BLaER1 treated with 17β-estradiol and CSF1 and Interleukin-3, amounts not matched to agents 10 nM and 100 nM (cell line): ENCODE measurements at regions not wholly inside any gene's neighbourhood (a gene's known extent, or its start where the extent isn't known, plus 50 kb on each side); places are given as distances from the start of the nearest gene placed in this dataset.
"Not testable (repeated sequence)": the region's sequence is repeated elsewhere in the genome, so short reads cannot be mapped to it uniquely, and the experiment has no call there.

Experiments used
- H3K27ac ChIP-seq, 11 experiments: shearing (Covaris generic); formaldehyde crosslinking; 2 replicates each; pipeline ENCODE4 v1.8.1; 2022
- H3K27me3 ChIP-seq, 11 experiments: shearing (Covaris generic); formaldehyde crosslinking; 2 replicates each; pipeline ENCODE4 v1.8.1; 2022
- H3K36me3 ChIP-seq, 11 experiments: shearing (Covaris generic); formaldehyde crosslinking; 2 replicates each; pipeline ENCODE4 v1.8.1; 2022
- H3K4me1 ChIP-seq, 10 experiments: shearing (Covaris generic); formaldehyde crosslinking; 2 replicates each; pipeline ENCODE4 v1.8.1; 2022
- H3K4me2 ChIP-seq, 11 experiments: shearing (Covaris generic); formaldehyde crosslinking; 2 replicates each; pipeline ENCODE4 v1.8.1; 2022
- H3K4me3 ChIP-seq, 10 experiments: shearing (Covaris generic); formaldehyde crosslinking; 2 replicates each; pipeline ENCODE4 v1.8.1; 2022
- H3K9ac ChIP-seq, 11 experiments: shearing (Covaris generic); formaldehyde crosslinking; 2 replicates each; pipeline ENCODE4 v1.8.1; 2022
- H3K9me3 ChIP-seq, 11 experiments: shearing (Covaris generic); formaldehyde crosslinking; replicated peaks in 1 of 11; 2 replicates each; pipeline ENCODE4 v1.8.1; 2022
- H4K20me1 ChIP-seq, 11 experiments: shearing (Covaris generic); formaldehyde crosslinking; 2 replicates each; pipeline ENCODE4 v1.8.1; 2022
- Cebpa-rat ChIP-seq, 11 experiments: shearing (Covaris generic); IDR thresholded peaks; 2 replicates each; pipeline ENCODE4 v1.8.1; 2022

DNA sequence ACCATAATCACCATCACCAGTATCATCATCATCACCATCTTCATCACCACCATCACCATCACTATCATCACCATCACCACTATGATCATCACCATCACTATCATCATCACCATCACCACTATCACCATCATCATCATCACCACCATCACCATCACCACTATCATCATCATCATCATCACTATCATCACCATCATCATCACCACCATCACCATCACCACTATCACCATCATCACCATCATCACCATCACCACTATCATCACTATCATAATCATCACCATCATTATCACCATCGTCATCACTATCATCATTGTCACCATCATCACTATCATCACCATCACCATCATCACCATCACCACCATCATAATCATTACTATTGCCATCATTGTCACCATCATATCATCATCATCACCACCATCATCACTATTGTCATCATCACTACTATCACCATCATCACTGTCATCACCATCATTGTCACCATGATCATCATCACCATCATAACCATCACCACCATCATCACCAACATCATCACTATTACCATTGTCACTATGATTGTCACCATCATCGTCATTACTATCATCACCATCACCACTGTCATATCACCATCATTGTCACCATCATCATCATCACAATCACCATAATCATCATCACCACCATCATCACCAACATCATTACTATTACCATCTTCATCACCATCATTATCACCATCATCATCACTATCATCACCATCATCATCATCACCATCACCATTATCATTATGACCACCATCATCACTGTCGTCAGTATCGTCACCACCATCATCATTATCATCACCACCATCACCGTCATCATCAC is 154.7 kb downstream of the ACTR3B start:
- H3K27ac ChIP-seq: no peak overlapping the region
- TF ChIP-seq Cebpa-rat (IDR thresholded peaks at IDR 0.05): no peak
- H3K9me3 ChIP-seq: peaks cover 0 to 13% (median 1%) of the 10 kb centered on the region in 11 experiments; a peak in 8 of 22 replicates
- H3K9ac ChIP-seq: no peak overlapping the region
- no peaks in the 10 kb centered on the region for H3K27me3 ChIP-seq
- no peaks in the 10 kb centered on the region for H3K36me3 ChIP-seq
- H3K4me3 ChIP-seq: no peak overlapping the region
- H3K4me1 ChIP-seq: no peaks in the 10 kb centered on the region
- H3K4me2 ChIP-seq: no peak overlapping the region
- no peaks in the 10 kb centered on the region for H4K20me1 ChIP-seq

GRCh38 chr7:152914845-152915102 is 155.2 kb downstream of the ACTR3B start:
- not testable (repeated sequence) for H3K4me2 ChIP-seq, H3K36me3 ChIP-seq, H3K4me1 ChIP-seq, H3K9ac ChIP-seq, H3K27me3 ChIP-seq, H4K20me1 ChIP-seq, H3K4me3 ChIP-seq, H3K27ac ChIP-seq
- peaks cover 4 to 19% (median 7%) of the 10 kb centered on the region in 11 experiments; a peak in 15 of 22 replicates for H3K9me3 ChIP-seq

- TF ChIP-seq Cebpa-rat (IDR thresholded peaks at IDR 0.05): no peak
- Histone ChIP-seq H3K36me3 (no peaks in the 10 kb centered on the region), H3K27me3 (no peaks in the 10 kb centered on the region), H4K20me1 (no peaks in the 10 kb centered on the region), H3K4me1 (no peaks in the 10 kb centered on the region), H3K9me3 (peaks cover 29 to 56% (median 43%) of the 10 kb centered on the region in 11 experiments), H3K4me3 (no peak overlapping the region), H3K4me2 (no peak overlapping the region), H3K27ac (no peak overlapping the region), H3K9ac (no peak overlapping the region)
Observed at GRCh38 chr7:152922318-152923081, 162.9 kb downstream of the ACTR3B start.

DNA sequence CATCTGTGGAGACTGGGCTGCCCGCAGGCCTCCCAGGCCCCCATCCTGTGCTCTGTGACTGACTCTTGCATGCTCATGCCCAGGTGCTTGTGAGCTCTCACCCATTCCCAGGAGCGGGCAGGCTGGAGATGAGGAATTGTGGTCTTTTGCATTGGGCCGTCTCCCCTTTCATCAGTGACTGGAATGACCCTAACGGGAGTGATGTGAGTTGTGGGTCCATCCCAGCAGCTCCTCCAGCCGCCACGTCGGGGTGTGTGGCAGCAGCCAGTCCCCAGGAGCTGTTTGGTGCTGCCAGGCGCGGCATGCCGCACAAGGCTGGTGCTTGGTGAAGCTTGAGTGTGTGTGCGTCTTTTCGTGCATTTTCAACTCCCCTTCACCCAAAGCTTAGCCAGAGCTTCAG is 164.2 kb downstream of the ACTR3B start:
- Histone ChIP-seq H3K27me3 (no peaks in the 10 kb centered on the region), H3K36me3 (no peaks in the 10 kb centered on the region), H3K4me2 (no peak overlapping the region), H3K4me3 (no peak overlapping the region), H3K27ac (no peak overlapping the region), H4K20me1 (no peaks in the 10 kb centered on the region), H3K9ac (no peak overlapping the region), H3K9me3 (peaks cover 29 to 49% (median 39%) of the 10 kb centered on the region in 11 experiments), H3K4me1 (no peaks in the 10 kb centered on the region)
- no peak for TF ChIP-seq Cebpa-rat (IDR thresholded peaks at IDR 0.05)

- no peak overlapping the region for H3K27ac ChIP-seq
- H3K9ac ChIP-seq: no peak overlapping the region
- H3K4me1 ChIP-seq: no peaks in the 10 kb centered on the region
- H3K4me2 ChIP-seq: no peak overlapping the region
- no peaks in the 10 kb centered on the region for H3K36me3 ChIP-seq
- no peaks in the 10 kb centered on the region for H4K20me1 ChIP-seq
- no peak for TF ChIP-seq Cebpa-rat (IDR thresholded peaks at IDR 0.05)
- H3K9me3 ChIP-seq: peaks cover 29 to 46% (median 41%) of the 10 kb centered on the region in 11 experiments
- H3K27me3 ChIP-seq: no peaks in the 10 kb centered on the region
- H3K4me3 ChIP-seq: no peak overlapping the region
Observed at GRCh38 chr7:152924238-152924637, 164.7 kb downstream of the ACTR3B start.

GRCh38 chr7:152924826-152925411 is 165.4 kb downstream of the ACTR3B start:
- no peak overlapping the region for H3K27ac ChIP-seq
- no peaks in the 10 kb centered on the region for H3K36me3 ChIP-seq
- H3K4me2 ChIP-seq: no peak overlapping the region
- no peaks in the 10 kb centered on the region for H3K4me1 ChIP-seq
- no peaks in the 10 kb centered on the region for H3K27me3 ChIP-seq
- TF ChIP-seq Cebpa-rat (IDR thresholded peaks at IDR 0.05): no peak
- peaks cover 27 to 46% (median 41%) of the 10 kb centered on the region in 11 experiments for H3K9me3 ChIP-seq
- no peak overlapping the region for H3K9ac ChIP-seq
- H3K4me3 ChIP-seq: no peak overlapping the region
- no peaks in the 10 kb centered on the region for H4K20me1 ChIP-seq

DNA sequence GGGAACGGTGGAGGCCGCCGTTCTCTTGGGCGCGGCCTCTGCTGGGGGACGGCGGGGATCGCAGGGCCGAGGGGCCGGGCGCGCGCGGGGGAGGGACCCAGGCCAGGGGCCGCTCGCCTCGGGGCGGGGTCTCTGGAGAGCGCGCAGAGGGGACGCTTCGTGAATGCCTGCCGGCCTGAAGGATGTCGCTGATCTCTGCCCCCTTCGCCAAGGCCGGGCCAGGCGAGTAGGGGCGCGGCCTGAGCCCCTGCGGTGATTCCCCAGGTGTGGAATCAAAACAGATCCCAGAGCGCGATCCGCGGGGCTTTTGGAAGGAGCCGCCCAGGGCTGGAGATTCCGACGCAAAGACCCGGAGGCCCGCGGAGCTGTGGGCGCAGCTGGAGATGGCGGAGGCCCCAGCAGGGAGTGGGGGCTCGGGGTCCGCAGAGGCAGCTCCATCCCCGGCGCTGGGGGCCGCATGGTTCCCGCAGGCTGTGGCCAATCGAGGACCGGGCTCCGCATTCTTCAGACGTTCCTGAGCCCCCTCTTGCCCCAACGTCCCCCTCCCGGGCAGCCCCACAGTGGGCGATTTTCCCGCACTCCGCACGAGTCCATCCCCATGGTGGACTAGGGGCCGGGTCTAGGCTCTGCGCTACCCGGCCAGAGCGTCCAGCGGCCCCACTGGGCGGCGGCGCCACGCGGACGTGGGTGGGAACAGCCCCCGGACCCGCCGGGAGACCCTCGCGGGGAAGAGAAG is 166.0 kb downstream of the ACTR3B start:
- no peak for TF ChIP-seq Cebpa-rat (IDR thresholded peaks at IDR 0.05)
- no peaks in the 10 kb centered on the region for H3K36me3 ChIP-seq
- H3K27me3 ChIP-seq: no peaks in the 10 kb centered on the region
- H3K4me2 ChIP-seq: no peak overlapping the region
- peaks cover 20 to 46% (median 38%) of the 10 kb centered on the region in 11 experiments for H3K9me3 ChIP-seq
- H3K4me3 ChIP-seq: no peak overlapping the region
- H3K27ac ChIP-seq: no peak overlapping the region
- no peaks in the 10 kb centered on the region for H4K20me1 ChIP-seq
- H3K9ac ChIP-seq: no peak overlapping the region
- no peaks in the 10 kb centered on the region for H3K4me1 ChIP-seq

- Histone ChIP-seq H4K20me1 (no peaks in the 10 kb centered on the region), H3K9ac (no peak overlapping the region), H3K4me3 (no peak overlapping the region), H3K4me1 (no peaks in the 10 kb centered on the region), H3K4me2 (no peak overlapping the region), H3K36me3 (no peaks in the 10 kb centered on the region), H3K9me3 (peaks cover 10 to 29% (median 22%) of the 10 kb centered on the region in 11 experiments; a peak in 19 of 22 replicates), H3K27ac (no peak overlapping the region), H3K27me3 (no peaks in the 10 kb centered on the region)
- TF ChIP-seq Cebpa-rat (IDR thresholded peaks at IDR 0.05): no peak
Observed at GRCh38 chr7:152931633-152932032, 172.1 kb downstream of the ACTR3B start.

- Histone ChIP-seq H4K20me1 (no peaks in the 10 kb centered on the region), H3K27ac (no peak overlapping the region), H3K4me2 (no peak overlapping the region), H3K9ac (no peak overlapping the region), H3K4me3 (no peak overlapping the region), H3K27me3 (no peaks in the 10 kb centered on the region), H3K4me1 (no peaks in the 10 kb centered on the region), H3K36me3 (no peaks in the 10 kb centered on the region), H3K9me3 (no peaks in the 10 kb centered on the region)
- no peak for TF ChIP-seq Cebpa-rat (IDR thresholded peaks at IDR 0.05)
Observed at GRCh38 chr7:152937282-152937681, 177.7 kb downstream of the ACTR3B start.

GRCh38 chr7:152946616-152947015 is 187.1 kb downstream of the ACTR3B start:
- H3K4me3 ChIP-seq, H3K27ac ChIP-seq, H3K27me3 ChIP-seq, H4K20me1 ChIP-seq, H3K4me1 ChIP-seq, H3K9ac ChIP-seq, H3K4me2 ChIP-seq, H3K36me3 ChIP-seq: not testable (repeated sequence)
- peaks cover 11 to 35% (median 18%) of the 10 kb centered on the region in 11 experiments; a peak in 19 of 22 replicates for H3K9me3 ChIP-seq
